Amygdala (tissue), 56 donors: ENCODE measurements at regions not wholly inside any gene's neighbourhood (a gene's known extent, or its start where the extent isn't known, plus 50 kb on each side); places are given as distances from the start of the nearest gene placed in this dataset.
"Not testable (repeated sequence)": the region's sequence is repeated elsewhere in the genome, so short reads cannot be mapped to it uniquely, and the experiment has no call there.

Experiments used
- DNase-seq, 56 donors: peaks; one replicate each; lab custom pipeline; 2025; lab: John Stamatoyannopoulos, UW

- no peak for DNase-seq
Observed at GRCh38 chr2:184041077-184041476, 557.3 kb upstream of the ZNF804A start.

- no peak for DNase-seq
Observed at GRCh38 chr2:184041777-184042176, 556.6 kb upstream of the ZNF804A start.

- no peak for DNase-seq
Observed at GRCh38 chr2:184047536-184047935, 550.8 kb upstream of the ZNF804A start.

- no peak for DNase-seq
Observed at GRCh38 chr2:184049566-184049965, 548.8 kb upstream of the ZNF804A start.

GRCh38 chr2:184053326-184053725, 545.0 kb upstream of the ZNF804A start:
- DNase-seq, result no peak

- not testable (repeated sequence) for DNase-seq
Observed at GRCh38 chr2:184054419-184054818, 543.9 kb upstream of the ZNF804A start.

GRCh38 chr2:184057910-184058309, 540.4 kb upstream of the ZNF804A start:
- no peak for DNase-seq

GRCh38 chr2:184060268-184060667, 538.1 kb upstream of the ZNF804A start:
- not testable (repeated sequence) for DNase-seq

- DNase-seq, result no peak
Observed at GRCh38 chr2:184067502-184067901, 530.8 kb upstream of the ZNF804A start.

GRCh38 chr2:184072470-184072869, 525.9 kb upstream of the ZNF804A start:
- DNase-seq, result no peak

GRCh38 chr2:184078496-184078895, 519.8 kb upstream of the ZNF804A start:
- DNase-seq, result no peak

GRCh38 chr2:184091456-184091855, 506.9 kb upstream of the ZNF804A start:
- DNase-seq, result no peak

- no peak for DNase-seq
Observed at GRCh38 chr2:184113696-184114403, 484.5 kb upstream of the ZNF804A start.

- DNase-seq, result no peak
Observed at GRCh38 chr2:184114439-184114838, 483.9 kb upstream of the ZNF804A start.

GRCh38 chr2:184119989-184120800, 478.1 kb upstream of the ZNF804A start:
- DNase-seq, result no peak

GRCh38 chr2:184125867-184126266, 472.5 kb upstream of the ZNF804A start:
- DNase-seq, result no peak

GRCh38 chr2:184129073-184129472, 469.3 kb upstream of the ZNF804A start:
- no peak for DNase-seq

- no peak for DNase-seq
Observed at GRCh38 chr2:184137955-184138354, 460.4 kb upstream of the ZNF804A start.

GRCh38 chr2:184141866-184142265, 456.5 kb upstream of the ZNF804A start:
- DNase-seq, result no peak

- no peak for DNase-seq
Observed at GRCh38 chr2:184154438-184154837, 443.9 kb upstream of the ZNF804A start.

- no peak for DNase-seq
Observed at GRCh38 chr2:184155791-184156190, 442.5 kb upstream of the ZNF804A start.

- no peak for DNase-seq
Observed at GRCh38 chr2:184157141-184157540, 441.2 kb upstream of the ZNF804A start.
